ENCODE measurements at regions not wholly inside any gene's neighbourhood (a gene's known extent, or its start where the extent isn't known, plus 50 kb on each side); places are given as distances from the start of the nearest gene placed in this dataset.
"Not testable (repeated sequence)": the region's sequence is repeated elsewhere in the genome, so short reads cannot be mapped to it uniquely, and the experiment has no call there.

GRCh38 chr6:113060664-113061063 lies 713.5 kb downstream of the RFPL4B start:
- no peak for DNase-seq

- no peak for DNase-seq
These were observed 718.5 kb downstream of the RFPL4B start for GRCh38 chr6:113065611-113066010.

DNA sequence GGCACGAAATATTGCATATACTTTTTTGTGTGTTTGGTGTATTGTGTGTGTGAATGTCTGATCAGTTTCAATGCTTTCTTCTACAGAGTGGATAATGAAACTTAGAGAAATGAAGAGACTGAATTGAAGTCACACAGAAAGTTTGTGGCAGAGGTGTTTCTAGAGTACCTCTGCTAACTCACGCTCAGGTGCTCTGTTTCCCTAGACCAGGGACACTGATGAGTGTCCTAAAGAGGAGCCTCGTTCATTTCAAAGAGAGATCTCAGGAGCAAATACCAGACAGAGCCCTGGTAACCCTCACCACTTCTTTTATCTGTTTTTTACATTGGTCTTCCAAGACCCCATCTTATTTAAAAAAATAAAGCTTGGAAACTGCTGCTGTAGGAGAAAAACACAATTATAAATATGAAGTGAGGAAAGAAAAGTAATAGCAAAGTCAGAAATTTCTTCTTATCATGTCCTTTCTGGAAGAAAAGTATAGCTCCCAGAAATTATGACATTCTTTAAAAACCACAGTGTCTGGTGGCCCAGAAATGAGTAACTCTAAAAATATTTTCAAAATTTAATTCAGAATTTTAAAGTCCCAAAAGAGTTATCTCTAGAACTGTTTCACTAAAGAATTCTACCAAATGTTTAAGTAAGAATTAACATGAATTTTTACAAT lies 720.6 kb downstream of the RFPL4B start:
- DNase-seq, result peak; percentile 64

DNA sequence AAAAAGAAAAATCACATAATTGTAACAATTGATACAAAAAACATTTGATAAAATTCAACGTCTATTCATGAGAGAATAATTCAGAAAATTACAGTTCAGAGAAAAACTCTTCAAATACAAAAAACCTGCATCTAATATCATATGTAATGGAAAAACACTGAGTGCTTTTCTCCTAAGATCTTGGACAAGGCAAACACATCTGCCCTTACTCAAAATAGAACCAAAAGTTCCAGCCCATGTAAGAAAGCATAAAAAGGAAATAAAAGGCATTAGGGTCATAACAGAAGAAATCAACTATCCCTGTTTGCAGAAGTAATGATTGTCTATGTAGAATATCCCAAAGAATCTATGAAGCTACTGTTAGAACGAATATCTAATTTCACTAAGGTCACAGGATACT lies 721.4 kb downstream of the RFPL4B start:
- DNase-seq, result no peak

- not testable (repeated sequence) for DNase-seq
These were observed 723.6 kb downstream of the RFPL4B start for GRCh38 chr6:113070681-113071080.

DNA sequence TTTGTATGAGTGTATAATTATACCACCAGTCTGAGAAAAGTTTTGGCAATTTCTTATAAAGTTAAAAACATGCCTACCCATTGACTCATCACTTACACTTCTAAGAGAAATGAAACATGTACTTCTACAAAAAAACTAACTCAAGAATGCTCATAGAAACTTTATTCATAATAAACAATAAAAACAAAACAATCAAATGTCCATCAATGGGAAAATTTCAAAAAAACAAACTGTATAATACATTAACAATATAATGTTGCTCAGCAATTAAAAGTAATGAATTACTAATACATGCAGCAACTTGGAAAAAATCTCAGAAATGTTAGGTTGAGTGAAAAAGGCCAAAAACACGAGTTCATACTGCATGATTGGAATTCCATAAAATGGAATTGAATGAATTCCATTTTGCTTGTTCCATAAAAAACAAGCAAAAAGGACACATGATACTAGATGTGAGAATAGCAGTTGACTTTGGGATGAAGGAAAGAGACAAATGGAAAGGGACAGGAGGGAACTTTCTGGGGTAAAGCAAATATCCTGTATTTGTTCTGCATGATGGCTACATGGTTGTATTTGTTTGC lies 726.6 kb downstream of the RFPL4B start:
- no peak for DNase-seq

- DNase-seq, result no peak
These were observed 729.0 kb downstream of the RFPL4B start for GRCh38 chr6:113076116-113076515.

- no peak for DNase-seq
These were observed 729.7 kb downstream of the RFPL4B start for GRCh38 chr6:113076816-113077215.

DNA sequence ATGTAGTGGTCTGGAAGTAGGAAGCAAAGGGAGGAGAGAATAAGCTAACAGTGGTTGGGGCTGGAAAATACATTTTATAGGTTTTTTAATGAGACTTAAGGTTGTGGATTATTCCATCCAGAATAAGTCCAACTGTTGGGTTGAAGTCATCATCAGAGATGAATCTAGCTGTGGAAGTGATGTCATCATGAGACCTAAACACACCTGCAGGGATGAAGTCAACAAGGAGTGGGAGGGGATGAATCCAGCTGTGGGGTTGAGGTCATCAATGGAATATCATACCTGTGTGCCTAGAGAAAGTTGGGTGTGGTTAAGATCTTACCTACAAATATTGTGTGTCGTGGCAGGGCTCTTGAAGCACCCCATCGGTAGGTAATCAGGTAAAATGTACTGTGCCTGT lies 730.7 kb downstream of the RFPL4B start:
- DNase-seq, result no peak

DNA sequence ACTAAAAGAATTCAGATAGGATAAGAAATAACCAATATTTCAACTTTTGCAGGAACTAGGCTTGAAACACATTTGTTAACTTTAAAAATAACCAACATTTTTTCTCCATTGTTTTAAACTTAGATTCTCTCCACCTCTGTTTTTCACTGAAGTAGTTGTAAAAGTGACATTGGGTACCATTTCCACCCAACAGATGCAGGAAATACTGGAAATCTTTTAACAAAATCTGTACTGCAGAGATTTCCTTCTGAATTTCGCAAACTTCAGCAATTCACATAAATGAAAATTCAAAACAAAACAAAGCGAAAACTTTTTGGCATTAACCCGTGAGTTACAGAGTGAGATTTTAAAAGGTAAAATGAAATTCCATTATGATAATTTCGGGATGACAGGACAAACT lies 731.7 kb downstream of the RFPL4B start:
- no peak for DNase-seq

GRCh38 chr6:113082745-113083144 lies 735.6 kb downstream of the RFPL4B start:
- DNase-seq, result no peak

- no peak for DNase-seq
These were observed 736.8 kb downstream of the RFPL4B start for GRCh38 chr6:113083947-113084346.

DNA sequence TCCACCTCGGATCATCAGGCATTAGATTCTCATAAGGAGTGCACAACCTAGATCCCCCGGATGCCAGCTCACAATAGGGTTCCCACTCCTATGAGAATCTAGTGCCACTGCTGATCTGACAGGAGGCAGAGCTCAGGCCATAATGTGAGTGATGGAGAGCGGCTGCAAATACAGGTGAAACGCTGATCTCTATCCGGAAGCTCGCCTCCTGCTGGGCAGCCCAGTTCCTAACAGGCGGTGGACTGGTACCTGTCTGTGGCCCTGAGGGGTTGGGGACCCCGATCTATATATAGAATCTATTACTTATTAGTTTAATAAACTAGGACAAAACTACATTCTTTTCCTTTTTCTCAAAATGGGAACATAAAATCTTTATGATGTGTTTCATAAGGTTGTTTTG lies 741.9 kb downstream of the RFPL4B start:
- no peak for DNase-seq

GRCh38 chr6:113092795-113093194 lies 745.7 kb downstream of the RFPL4B start:
- DNase-seq, result no peak

- no peak for DNase-seq
These were observed 747.6 kb downstream of the RFPL4B start for GRCh38 chr6:113094779-113095178.

DNA sequence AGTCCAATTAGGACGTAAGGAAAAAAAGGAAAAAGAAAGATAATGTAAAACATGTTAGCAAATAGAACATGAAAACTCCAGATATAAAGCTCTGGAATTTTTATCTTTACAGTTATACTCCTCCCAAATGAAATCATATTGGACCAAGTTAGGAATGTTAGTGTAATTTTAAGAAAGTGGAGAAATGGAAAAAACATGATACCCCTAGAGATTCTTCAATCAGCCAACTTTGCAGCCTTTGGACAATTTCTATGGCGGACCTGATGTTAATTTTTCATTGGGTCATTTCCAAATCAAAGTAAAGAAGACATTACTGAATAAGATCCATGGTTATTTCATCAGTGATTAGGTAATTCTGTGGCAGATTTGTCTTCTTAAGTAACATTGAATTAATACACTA lies 748.7 kb downstream of the RFPL4B start:
- DNase-seq, result no peak

- DNase-seq, result no peak
These were observed 754.4 kb upstream of the MARCKS start for GRCh38 chr6:113102761-113103160.

GRCh38 chr6:113103634-113104361 lies 753.3 kb upstream of the MARCKS start:
- no peak for DNase-seq

DNA sequence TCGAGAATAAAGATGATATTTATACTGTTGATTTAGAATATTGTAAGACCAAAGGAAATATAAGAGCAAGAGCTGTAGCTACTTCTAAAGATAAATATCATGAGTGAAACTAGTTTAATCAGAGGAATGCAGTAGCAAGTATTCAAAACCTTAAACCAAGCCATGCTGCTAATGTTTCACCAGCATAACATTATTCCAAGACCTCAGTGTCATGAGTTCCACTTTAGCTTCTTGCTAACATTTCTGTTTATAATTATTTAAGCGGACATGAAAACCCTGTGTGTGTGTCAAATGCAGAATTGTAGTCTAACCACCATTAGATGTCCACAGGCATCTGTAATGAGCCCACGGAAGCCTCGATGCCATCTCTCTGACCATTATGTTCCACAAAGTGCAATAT lies 752.6 kb upstream of the MARCKS start:
- DNase-seq, result no peak

DNA sequence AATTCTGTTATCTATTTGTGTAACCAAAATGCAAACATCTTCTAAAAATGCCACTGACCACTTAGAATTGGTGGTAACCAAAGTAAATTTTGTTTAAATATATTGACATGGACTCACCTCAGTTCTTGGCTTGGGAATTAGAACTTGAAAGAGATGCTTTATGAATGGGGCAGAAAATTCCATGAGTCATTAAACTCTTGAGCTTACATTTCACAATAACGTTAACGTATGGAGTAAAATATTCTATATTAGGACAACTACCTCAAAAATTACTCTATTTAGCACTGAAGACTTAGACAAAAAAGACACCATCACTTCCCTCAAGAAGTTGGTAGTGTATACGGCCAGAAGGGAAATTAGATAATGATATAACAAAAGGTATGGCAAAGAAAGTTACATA lies 752.2 kb upstream of the MARCKS start:
- no peak for DNase-seq

- no peak for DNase-seq
These were observed 746.9 kb upstream of the MARCKS start for GRCh38 chr6:113110211-113110610.

GRCh38 chr6:113111550-113111949 lies 745.6 kb upstream of the MARCKS start:
- DNase-seq, result no peak

- no peak for DNase-seq
These were observed 745.1 kb upstream of the MARCKS start for GRCh38 chr6:113112086-113112485.

DNA sequence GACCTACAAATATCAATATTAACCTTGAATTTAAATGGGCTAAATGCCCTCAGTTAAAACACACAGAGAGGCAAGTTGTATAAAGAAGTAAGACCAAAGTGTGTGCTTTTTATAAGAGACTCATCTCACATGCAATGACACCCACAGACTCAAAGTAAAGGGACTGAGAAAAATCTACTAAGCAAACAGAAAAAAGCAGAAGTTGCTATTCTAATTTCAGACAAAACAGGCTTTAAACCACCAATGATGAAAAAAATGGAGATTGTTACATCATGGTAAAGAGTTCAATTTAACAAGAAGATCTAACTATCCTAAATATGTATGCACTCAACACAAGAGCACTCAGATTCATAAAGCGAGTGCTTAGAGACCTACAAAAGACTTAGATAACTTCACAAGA lies 741.9 kb upstream of the MARCKS start:
- no peak for DNase-seq

GRCh38 chr6:113120224-113120581 lies 736.9 kb upstream of the MARCKS start:
- DNase-seq, result peak; percentile 51

Measured in islet precursor cell (in vitro differentiated cells).